ENCODE measurements at regions not wholly inside any gene's neighbourhood (a gene's known extent, or its start where the extent isn't known, plus 50 kb on each side); places are given as distances from the start of the nearest gene placed in this dataset.

DNA sequence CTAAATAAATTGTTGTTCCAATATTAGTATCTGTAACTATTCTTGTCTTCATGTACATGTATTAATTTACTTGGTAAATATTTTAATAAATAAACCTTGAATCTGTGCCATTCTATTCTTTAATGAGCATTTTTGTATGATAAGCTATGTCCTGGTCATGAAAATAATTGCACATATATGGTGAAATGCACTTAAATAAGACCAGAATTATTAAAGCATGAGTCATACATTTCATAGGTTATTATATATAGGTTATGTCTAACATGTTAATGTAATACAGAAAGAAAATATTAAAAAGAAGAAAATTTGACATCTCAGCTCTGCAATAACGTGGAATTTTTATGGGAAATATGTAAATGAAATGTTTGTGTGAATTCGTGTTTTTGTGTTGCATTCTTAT is 1168.1 kb downstream of the TAF11L14 start:
- intact Hi-C loops (cut with DNase I; ENCODE audit: low total_unique reads), result no loop called here
- Histone ChIP-seq H3K4me3 (no peak overlapping the region), H3K27me3 (no peaks in the 10 kb centered on the region), H3K36me3 (ENCODE audit: low read depth, missing control alignments) (no peaks in the 10 kb centered on the region), H3K27ac (no peak overlapping the region), H3K4me1 (no peaks in the 10 kb centered on the region), H3K9me3 (no peaks in the 10 kb centered on the region)
- DNase-seq, result no peak
- 71 to 79% methylated on average over 2 of the region's 2 CpGs for WGBS, 2 donors
- TF ChIP-seq, protein P1, sequence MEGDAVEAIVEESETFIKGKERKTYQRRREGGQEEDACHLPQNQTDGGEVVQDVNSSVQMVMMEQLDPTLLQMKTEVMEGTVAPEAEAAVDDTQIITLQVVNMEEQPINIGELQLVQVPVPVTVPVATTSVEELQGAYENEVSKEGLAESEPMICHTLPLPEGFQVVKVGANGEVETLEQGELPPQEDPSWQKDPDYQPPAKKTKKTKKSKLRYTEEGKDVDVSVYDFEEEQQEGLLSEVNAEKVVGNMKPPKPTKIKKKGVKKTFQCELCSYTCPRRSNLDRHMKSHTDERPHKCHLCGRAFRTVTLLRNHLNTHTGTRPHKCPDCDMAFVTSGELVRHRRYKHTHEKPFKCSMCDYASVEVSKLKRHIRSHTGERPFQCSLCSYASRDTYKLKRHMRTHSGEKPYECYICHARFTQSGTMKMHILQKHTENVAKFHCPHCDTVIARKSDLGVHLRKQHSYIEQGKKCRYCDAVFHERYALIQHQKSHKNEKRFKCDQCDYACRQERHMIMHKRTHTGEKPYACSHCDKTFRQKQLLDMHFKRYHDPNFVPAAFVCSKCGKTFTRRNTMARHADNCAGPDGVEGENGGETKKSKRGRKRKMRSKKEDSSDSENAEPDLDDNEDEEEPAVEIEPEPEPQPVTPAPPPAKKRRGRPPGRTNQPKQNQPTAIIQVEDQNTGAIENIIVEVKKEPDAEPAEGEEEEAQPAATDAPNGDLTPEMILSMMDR (IDR thresholded peaks at IDR 0.05), result no peak
- TF ChIP-seq POLR2A (IDR thresholded peaks at IDR 0.05), result no peak

DNA sequence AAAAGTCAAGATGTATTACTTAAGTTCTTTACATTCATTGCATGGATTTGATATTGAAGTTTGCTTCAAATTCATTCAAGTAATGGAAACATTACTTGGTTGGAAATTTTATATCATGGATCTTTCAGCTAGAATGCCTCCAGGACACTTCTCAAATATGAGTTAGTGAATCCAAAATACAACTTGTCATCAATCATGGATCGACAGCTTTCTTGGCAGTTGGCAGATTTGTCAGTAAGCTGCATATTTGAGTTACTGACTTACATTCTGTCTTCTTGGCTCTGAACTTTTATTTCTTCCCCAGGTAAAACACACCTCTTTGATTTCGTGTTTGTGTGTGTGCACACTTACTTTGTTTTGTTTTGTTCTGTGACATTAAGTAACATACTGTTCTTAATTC is 1171.1 kb downstream of the TAF11L14 start:
- H3K36me3 ChIP-seq (ENCODE audit: low read depth, missing control alignments), result no peaks in the 10 kb centered on the region
- H3K4me1 ChIP-seq, result no peaks in the 10 kb centered on the region
- no peak for TF ChIP-seq POLR2A (IDR thresholded peaks at IDR 0.05)
- TF ChIP-seq, protein P1 (IDR thresholded peaks at IDR 0.05), result no peak
- no peak overlapping the region for H3K27ac ChIP-seq
- DNase-seq, result no peak
- 66 to 89% methylated on average over 2 of the region's 2 CpGs for WGBS, 2 donors
- intact Hi-C loops (cut with DNase I; ENCODE audit: low total_unique reads), result no loop called here
- H3K9me3 ChIP-seq, result no peaks in the 10 kb centered on the region
- H3K27me3 ChIP-seq, result no peaks in the 10 kb centered on the region
- no peak overlapping the region for H3K4me3 ChIP-seq

DNA sequence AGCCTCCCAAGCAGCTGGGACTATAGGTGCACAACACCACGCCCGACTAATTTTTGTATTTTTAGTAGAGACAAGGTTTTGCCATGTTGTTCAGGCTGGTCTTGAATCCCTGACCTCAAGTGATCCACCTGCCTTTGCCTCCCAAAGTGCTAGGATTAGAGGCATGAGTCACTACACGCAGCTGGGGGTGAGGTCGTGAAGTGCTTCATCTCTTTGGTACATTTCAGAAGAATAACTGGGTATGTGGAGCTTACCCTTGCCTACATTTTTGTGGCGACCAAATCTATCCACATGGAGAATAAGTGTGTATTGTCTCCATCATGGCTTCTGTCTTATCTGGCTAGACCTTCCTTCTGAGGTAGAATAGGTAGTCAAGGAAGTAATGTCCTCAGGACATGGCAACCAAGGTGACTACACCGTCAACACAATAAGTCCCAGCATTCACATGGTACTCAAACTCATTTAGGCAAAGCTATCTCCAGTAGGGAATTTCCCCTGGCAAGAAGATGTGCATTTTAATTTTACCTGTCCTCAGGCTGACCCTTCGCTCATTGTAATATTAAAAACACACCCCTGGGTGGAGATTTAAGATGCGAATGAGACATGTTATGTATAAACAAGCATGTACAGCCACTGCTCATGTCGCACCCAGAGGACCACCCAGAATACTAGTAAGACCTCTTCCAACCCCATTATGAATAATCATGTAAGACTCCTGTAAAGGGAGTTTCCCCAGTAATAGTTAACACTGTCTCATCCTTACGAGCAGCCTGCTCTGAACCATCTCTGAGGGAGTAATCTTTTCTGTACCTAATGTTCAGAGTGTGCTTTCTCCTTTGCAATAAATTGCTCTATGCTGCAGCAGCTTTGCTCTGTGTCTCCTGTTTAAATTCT is 1173.2 kb downstream of the TAF11L14 start:
- no peaks in the 10 kb centered on the region for H3K9me3 ChIP-seq
- TF ChIP-seq POLR2A (IDR thresholded peaks at IDR 0.05), result no peak
- TF ChIP-seq, protein P1 (IDR thresholded peaks at IDR 0.05), result no peak
- intact Hi-C loops (cut with DNase I; ENCODE audit: low total_unique reads), result no loop called here
- H3K27ac ChIP-seq, result no peak overlapping the region
- no peak for DNase-seq
- H3K4me3 ChIP-seq, result no peak overlapping the region
- 78 to 79% methylated on average over 10 of the region's 10 CpGs for WGBS, 2 donors
- H3K4me1 ChIP-seq, result no peaks in the 10 kb centered on the region
- H3K27me3 ChIP-seq, result no peaks in the 10 kb centered on the region
- H3K36me3 ChIP-seq (ENCODE audit: low read depth, missing control alignments), result no peaks in the 10 kb centered on the region

DNA sequence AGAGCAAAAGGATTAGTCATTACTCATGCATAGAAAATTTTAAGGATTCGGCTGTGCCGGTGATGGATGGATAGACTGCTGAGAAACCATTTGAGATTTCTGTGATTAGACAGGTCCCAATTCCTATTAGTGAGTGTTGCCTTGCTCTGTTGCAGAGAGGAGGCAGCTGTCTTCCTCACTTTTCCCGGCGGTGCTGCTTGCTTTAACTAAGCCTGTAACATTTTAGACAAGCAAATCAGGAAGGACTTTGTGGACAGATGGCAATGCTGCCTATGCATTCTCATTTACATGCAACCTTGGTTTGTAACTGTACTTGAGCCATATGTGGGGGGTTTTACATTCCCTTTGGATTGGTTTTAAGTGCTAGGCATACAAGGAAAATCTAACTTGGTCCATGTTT is 1176.3 kb downstream of the CDH18 start:
- Histone ChIP-seq H3K27me3 (no peaks in the 10 kb centered on the region), H3K4me3 (no peak overlapping the region), H3K36me3 (ENCODE audit: low read depth, missing control alignments) (no peaks in the 10 kb centered on the region), H3K9me3 (no peaks in the 10 kb centered on the region), H3K27ac (no peak overlapping the region), H3K4me1 (no peaks in the 10 kb centered on the region)
- 60 to 73% methylated on average over 4 of the region's 4 CpGs for WGBS, 2 donors
- no peak for DNase-seq
- TF ChIP-seq, protein P1 (IDR thresholded peaks at IDR 0.05), result no peak
- no peak for TF ChIP-seq POLR2A (IDR thresholded peaks at IDR 0.05)
- intact Hi-C loops (cut with DNase I; ENCODE audit: low total_unique reads), result no loop called here

DNA sequence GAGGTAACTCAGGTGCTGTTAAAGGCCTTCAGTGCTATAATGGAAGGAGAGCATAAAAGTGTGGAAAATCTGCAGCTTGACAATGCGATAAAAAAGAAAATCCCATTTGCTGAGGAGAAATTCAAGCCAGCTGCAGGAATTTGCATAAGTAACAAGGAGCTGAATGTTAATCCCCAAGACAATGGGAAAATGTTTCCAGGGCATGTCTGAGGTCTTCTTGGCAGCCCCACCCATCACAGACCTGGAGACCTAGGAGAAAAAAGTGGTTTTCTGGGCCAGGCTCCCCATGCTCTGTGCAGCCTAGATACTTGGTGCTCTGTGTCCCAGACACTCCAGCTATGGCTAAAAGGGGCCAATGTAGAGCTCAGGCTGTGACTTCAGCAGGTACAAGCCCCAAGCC is 1159.6 kb downstream of the CDH18 start:
- H3K27me3 ChIP-seq, result no peaks in the 10 kb centered on the region
- no peaks in the 10 kb centered on the region for H3K36me3 ChIP-seq (ENCODE audit: low read depth, missing control alignments)
- no peak overlapping the region for H3K27ac ChIP-seq
- TF ChIP-seq, protein P1 (IDR thresholded peaks at IDR 0.05), result no peak
- TF ChIP-seq POLR2A (IDR thresholded peaks at IDR 0.05), result no peak
- WGBS, 2 donors, result 92 to 100% methylated on average over 1 of the region's 1 CpG
- intact Hi-C loops (cut with DNase I; ENCODE audit: low total_unique reads), result no loop called here
- H3K9me3 ChIP-seq, result no peaks in the 10 kb centered on the region
- H3K4me3 ChIP-seq, result no peak overlapping the region
- DNase-seq, result no peak
- no peaks in the 10 kb centered on the region for H3K4me1 ChIP-seq
